HG02642 (cell line): ENCODE measurements at regions not wholly inside any gene's neighbourhood (a gene's known extent, or its start where the extent isn't known, plus 50 kb on each side); places are given as distances from the start of the nearest gene placed in this dataset.

Source experiments
- ATAC-seq: cut with Tn5 transposase; IDR thresholded peaks from one replicate; pipeline ENCODE4 v1.9.1; 2021; ENCODE audit warnings: mild to moderate bottlenecking; ENCODE audit not compliant: unreplicated experiment, poor library complexity

DNA sequence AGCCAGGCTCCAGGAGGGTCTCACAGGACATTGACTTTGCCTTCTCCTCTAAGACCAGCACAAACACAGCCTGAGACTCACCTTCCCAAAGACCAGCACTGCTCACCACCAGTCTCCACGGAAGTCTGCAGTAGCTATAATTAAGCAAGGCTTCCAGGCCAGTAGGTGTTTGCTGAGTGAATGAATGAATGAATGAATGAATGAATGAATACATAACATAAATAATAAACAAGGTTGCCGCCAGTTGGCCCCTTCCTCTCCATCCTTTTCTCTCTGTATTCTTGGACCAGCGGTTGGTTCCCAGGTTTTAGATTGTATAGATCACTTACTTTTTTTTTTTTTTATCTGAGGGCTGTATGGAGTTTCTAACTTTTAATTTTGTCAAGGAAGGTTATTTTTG lies 222.4 kb upstream of the ID2 start:
- no peak for ATAC-seq

DNA sequence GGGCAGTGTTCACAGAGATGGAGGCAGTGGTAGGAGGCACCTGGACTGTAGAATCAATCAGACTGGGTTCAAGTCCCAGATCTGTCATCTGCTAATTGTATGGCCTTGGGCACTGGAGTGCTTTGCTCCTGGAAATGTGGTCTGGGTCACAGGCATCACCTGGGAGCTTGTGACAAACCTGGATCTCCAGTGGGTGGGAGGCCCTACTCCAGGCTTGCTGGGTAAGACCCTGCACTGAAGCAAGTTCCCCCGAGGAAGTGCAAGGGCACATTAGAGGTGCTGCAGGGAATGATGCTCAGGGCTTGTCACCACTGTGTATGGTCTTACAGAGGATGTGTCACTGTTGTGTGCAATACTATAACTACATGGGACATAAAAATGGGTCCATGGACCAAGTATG lies 220.5 kb upstream of the ID2 start:
- no peak for ATAC-seq

- no peak for ATAC-seq
These were observed 219.6 kb upstream of the ID2 start for GRCh38 chr2:8462280-8462679.

DNA sequence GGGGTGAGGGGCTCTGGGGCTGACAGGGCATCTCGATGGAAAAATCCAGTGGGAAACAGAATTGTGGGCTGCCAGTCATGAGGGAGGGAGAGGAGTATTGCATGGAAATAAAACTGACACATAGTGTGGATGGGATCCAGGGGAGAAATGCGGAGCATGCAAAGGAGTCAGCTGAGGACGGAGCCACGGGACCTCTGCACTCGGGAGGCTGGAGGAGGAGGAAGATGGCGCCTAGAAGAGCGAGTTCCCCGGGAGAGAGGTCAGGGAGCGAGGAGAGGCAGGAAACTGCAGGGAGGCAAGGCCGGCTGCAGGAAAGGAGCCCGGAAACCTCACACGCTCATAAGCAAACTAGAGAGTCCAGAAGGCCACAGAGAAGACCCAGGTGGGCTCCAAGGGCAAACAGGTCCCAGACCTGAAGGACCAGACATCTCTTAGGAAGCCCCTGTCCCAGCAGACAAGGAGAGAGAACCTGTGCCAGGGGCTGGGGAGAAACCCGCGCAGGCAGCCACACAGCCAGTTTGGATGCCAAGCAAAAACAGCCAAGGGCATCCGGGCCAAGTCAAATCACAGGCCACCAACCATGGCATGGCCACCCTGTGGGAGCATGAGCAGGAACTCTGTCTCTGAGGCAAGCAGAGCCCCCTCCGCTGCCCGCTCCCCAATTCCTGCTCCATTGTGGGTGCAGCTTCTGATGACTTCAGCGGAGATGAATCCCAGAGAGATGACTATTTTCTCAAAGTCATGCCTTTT lies 218.8 kb upstream of the ID2 start:
- no peak for ATAC-seq

GRCh38 chr2:8465560-8465959 lies 216.3 kb upstream of the ID2 start:
- ATAC-seq, result no peak

- ATAC-seq, result peak; percentile 49
These were observed 212.0 kb upstream of the ID2 start for GRCh38 chr2:8469709-8470493.

GRCh38 chr2:8472545-8473323 lies 209.1 kb upstream of the ID2 start:
- peak; percentile 38 for ATAC-seq

DNA sequence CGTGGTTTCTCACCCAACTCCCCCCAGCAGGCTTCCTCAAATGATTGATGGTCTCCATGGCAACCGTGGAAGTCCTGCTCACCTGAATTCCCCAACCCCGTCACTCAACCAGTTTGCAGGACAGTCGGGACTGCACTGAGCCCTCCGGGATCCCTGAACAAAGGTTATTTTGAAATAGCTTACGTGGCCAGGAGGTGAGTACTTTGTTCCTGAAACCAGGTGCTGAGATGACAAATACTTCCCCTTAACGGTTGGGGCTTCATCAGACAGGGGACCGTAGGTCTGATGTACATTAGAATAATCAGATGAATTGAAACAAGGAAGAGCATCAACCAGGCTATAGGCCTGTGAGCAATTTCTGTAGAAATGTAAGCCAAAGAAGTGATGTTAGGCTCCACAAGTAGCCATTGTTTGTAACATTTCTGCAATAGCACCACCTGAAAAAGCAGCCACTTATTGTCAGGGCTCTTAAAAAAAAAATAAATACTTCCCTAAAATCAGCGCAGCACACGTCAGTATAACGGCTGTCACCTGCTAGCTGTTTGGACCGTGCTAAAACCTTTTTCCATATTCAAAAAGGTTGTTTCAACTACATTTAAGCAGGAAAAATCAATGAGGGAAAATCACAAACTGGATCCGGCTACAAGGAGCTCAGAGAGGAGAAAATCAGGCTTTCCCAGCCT lies 206.4 kb upstream of the ID2 start:
- ATAC-seq, result peak; percentile 31

- ATAC-seq, result peak; percentile 48
These were observed 204.0 kb upstream of the ID2 start for GRCh38 chr2:8477552-8478470.

- ATAC-seq, result no peak
These were observed 203.4 kb upstream of the ID2 start for GRCh38 chr2:8478471-8478793.

- ATAC-seq, result no peak
These were observed 202.6 kb upstream of the ID2 start for GRCh38 chr2:8479298-8479697.

DNA sequence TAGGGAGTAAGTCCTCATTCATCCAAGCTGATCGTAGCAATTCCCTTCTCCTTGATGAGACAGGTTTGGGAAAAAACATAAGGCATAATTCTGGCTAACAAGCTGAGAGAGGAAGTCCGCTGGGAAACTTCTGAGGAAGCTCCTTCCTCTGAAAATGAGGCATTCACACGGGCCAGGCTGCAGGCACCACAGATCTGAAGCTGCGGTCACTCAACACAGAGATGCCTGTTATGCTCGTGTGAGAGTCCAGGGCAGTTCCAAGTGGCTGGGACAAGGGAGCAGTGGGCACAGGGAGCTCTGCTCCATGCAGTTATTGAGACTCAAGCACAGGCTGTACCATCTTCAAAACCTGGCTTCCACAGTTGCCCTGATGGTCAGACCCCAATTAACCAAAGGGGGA lies 200.9 kb upstream of the ID2 start:
- no peak for ATAC-seq

DNA sequence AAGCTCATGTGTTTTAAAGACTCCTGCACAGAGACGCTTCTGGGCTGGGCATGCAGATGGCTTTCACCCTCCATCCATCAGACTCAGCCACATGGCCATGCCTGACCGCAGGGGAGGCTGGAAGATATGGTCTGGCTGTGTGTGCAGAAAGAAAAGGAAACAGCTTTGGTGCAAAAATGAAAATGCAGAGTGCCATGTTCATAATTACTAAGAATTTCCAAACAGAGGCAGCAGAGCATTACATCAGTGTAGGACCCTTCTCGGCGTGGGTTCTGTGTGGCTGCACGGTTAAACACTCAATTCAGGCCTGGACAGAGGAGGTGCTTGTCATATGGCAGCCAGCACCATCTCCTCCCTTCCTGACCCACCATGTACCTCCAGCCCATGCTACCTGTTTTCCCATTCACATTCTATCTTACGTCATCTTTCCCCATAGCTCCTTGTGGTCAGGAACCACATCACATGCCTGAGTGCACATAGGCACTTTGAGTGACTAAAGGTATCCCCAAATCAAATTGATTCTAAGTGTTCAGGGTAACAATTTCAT lies 200.3 kb upstream of the ID2 start:
- peak; percentile 60 for ATAC-seq

DNA sequence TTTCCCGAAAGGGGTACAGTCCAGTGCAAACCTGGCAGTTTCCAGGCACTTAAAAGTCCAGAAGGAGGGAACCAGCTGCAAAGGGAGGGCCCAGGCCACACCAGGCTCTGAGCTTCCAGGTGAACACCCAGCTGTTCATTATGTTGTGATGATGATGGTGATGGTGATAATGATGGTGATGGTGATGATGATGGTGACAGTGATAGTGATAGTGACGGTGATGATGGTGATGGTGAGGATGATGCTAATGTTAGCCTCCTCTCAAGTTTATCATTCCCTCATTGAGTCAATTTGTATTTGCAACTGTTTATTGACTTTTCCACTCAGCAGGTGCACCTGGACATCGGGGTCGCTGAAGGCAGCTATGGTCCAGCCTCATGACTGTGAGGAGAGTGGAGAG lies 199.4 kb upstream of the ID2 start:
- no peak for ATAC-seq

DNA sequence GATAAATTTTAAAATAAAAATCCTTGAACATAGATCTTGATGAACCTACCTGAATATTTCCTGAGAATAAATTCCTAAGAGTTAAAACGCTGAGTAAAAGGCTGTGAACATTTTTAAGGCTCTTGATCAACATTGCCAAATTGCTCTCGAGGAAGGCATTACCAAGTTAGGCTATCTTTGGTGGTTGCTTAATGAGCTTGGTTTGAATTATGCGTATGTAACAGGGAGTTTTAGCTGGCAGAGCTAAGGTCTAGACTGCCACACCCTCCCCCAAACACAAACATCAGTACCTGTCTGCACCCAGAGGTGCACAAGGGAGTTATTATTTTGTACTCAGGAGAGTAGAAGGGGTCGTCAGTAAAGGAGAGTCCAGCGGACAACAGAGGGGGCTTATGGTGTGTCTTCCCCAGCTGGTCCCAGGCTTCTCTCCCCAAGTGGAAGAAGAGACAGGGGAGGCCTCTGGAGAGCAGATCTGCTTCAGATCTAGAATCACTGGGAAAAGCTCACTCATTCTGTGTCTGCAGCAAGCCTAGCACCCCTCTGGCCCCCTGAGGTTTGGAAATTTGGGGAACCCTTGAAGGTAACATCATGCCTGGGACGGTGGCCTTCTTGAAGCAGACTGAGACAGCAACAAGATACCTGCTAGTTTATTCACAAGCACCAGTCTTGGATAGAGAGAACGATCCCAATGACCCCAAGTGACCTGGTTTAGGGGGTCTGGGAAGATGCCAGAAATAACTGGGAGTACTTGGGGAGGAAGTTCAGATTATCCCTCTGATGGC lies 197.2 kb upstream of the ID2 start:
- ATAC-seq, result no peak

DNA sequence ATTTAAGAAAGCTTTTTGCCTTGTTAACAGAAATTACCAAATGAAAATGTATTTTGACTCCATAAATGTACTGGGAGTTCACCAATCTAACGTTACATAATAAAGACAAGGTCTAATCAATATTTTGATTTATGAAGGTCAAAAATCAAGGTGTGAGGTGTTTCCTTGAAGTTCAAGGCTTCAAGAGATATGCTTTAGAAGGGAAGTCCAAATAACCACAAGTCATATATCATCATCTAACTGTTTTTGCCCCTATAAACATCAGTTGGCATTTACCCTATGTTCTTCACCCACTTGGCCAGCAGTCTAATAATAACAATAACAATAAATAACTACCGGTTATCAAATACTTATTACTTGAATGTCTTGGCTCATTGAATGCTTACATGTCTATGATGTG lies 196.1 kb upstream of the ID2 start:
- no peak for ATAC-seq

GRCh38 chr2:8486141-8486540 lies 195.7 kb upstream of the ID2 start:
- no peak for ATAC-seq

DNA sequence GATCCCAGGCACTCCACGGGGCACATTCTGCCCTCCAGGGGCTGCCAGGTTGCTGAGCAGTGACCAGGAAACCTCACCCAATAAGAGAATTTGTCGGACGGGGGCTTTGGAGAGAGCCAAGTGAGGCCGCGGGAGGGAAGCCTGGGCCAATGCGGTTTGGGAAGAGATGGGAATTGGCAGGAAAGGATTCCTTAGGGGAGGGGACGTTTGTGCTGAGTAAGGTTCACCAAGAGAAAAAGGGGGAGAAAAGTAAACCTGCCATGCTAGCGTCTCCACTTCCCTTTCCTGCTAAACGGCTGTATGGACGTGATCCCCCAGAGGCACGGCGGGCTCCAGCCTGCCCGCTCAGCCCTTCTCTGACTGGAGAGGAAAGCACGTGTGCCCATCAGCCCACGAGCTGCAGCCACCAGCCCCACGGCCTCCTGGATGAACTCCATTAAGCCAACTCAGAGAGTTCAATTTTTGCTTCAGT lies 194.4 kb upstream of the ID2 start:
- peak; percentile 26 for ATAC-seq
